ENCODE measurements at regions not wholly inside any gene's neighbourhood (a gene's known extent, or its start where the extent isn't known, plus 50 kb on each side); places are given as distances from the start of the nearest gene placed in this dataset.

- no peak for TF ChIP-seq USF2 (IDR thresholded peaks at IDR 0.05; ENCODE audit: borderline replicate concordance, low read depth, low read length)
Observed at GRCh38 chr5:158530115-158530514, 569.6 kb downstream of the EBF1 start (continued).

GRCh38 chr5:158529454-158529853, 570.3 kb downstream of the EBF1 start:
- ChIA-PET SMC1A (ENCODE audit: uncharacterized antibody, unreplicated experiment) (interaction anchor here (0.9 to 1.4 kb wide), 2 partner anchors 21 to 577 kb away, joined by 3 to 5 read pairs; no protein-coding TSS in a partner anchor), CTCF (interaction anchor here (1.0 to 1.5 kb wide), 3 partner anchors 359 to 578 kb away, joined by 3 read pairs; no protein-coding TSS in a partner anchor), POLR2A (no interaction called here), RAD21 (ENCODE audit: unreplicated experiment) (no interaction called here)
- DNase-seq (ENCODE audit: low read depth, low spot score) (no peak), ATAC-seq (no peak), FAIRE-seq (no peak)
- intact Hi-C loops (cut with micrococcal nuclease; ENCODE audit: unreplicated experiment): no loop called here
- Histone ChIP-seq H4K20me1 (ENCODE audit: control insufficient read depth, insufficient read depth) (no peaks in the 10 kb centered on the region), H3K4me2 (ENCODE audit: control insufficient read depth, insufficient read depth) (no peak overlapping the region), H3K9me3 (replicated peaks; ENCODE audit: control insufficient read depth, insufficient read depth, low read length) (no peaks in the 10 kb centered on the region), H3K79me2 (ENCODE audit: control insufficient read depth, insufficient read depth, low read length) (no peaks in the 10 kb centered on the region), H3K9ac (ENCODE audit: control insufficient read depth, insufficient read depth, low read length) (no peak overlapping the region), H3K27ac (ENCODE audit: control insufficient read depth, insufficient read depth) (no peak overlapping the region), H3K4me1 (ENCODE audit: control insufficient read depth, insufficient read depth, low read length) (no peaks in the 10 kb centered on the region), H3K27me3 (replicated peaks in 1 of 2; ENCODE audit: control insufficient read depth in 2 of 2, insufficient read depth in 2 of 2, low read length in 1 of 2) (no peaks in the 10 kb centered on the region), H3K36me3 (ENCODE audit: control insufficient read depth in 2 of 2, insufficient read depth in 2 of 2, low read length in 1 of 2) (no peaks in the 10 kb centered on the region), H2AFZ (ENCODE audit: control insufficient read depth, low read depth, low read length) (no peak overlapping the region), H3K4me3 (no peak overlapping the region)
- no TSS peak for BruUV-seq (replicated peaks)
- 46% methylated on average over 5 of the region's 5 CpGs for whole genome bisulfite sequencing (ENCODE audit: insufficient coverage, insufficient replicate concordance, low lambda C conversion rate, missing lambda C conversion rate)
- no peak for TF ChIP-seq ZNF24 (IDR thresholded peaks at IDR 0.05)
- TF ChIP-seq SUPT20H (IDR thresholded peaks at IDR 0.05; ENCODE audit: borderline replicate concordance, control insufficient read depth, low read depth, low read length): no peak
- no peak for TF ChIP-seq RB1 (IDR thresholded peaks at IDR 0.05; ENCODE audit: borderline replicate concordance)
- no peak for TF ChIP-seq RELB (IDR thresholded peaks at IDR 0.05; ENCODE audit: low read depth)
- TF ChIP-seq NBN (IDR thresholded peaks at IDR 0.05): no peak
- no peak for TF ChIP-seq JUNB (IDR thresholded peaks at IDR 0.05)
- no peak for TF ChIP-seq SREBF1 (IDR thresholded peaks at IDR 0.05; ENCODE audit: low read length)
- no peak for TF ChIP-seq YBX1 (IDR thresholded peaks at IDR 0.05)
- TF ChIP-seq CHD1 (IDR thresholded peaks at IDR 0.05; ENCODE audit: low read depth, low read length): no peak
- no peak for TF ChIP-seq HDAC6 (IDR thresholded peaks at IDR 0.05; ENCODE audit: unreplicated experiment)
- TF ChIP-seq RFX5 (IDR thresholded peaks at IDR 0.05; ENCODE audit: low read depth, low read length): no peak
- no peak for TF ChIP-seq WRNIP1 (IDR thresholded peaks at IDR 0.05; ENCODE audit: borderline replicate concordance, low read depth, low read length)
- TF ChIP-seq POU2F2 (IDR thresholded peaks at IDR 0.05; ENCODE audit: borderline replicate concordance, low read depth, low read length): no peak
- no peak for TF ChIP-seq KAT2A (conservative IDR thresholded peaks at IDR 0.05; ENCODE audit: control insufficient read depth, low read depth, low read length)
- no peak for TF ChIP-seq SP1 (IDR thresholded peaks at IDR 0.05; ENCODE audit: low read depth, low read length)
- TF ChIP-seq SMAD1 (IDR thresholded peaks at IDR 0.05; ENCODE audit: low read depth, partially characterized antibody): no peak
- no peak for TF ChIP-seq KLF5 (IDR thresholded peaks at IDR 0.05; ENCODE audit: partially characterized antibody)
- in situ Hi-C loops (cut with MboI): no loop called here
